ENCODE measurements at regions not wholly inside any gene's neighbourhood (a gene's known extent, or its start where the extent isn't known, plus 50 kb on each side); places are given as distances from the start of the nearest gene placed in this dataset.

GRCh38 chr5:12460493-12461261 lies 556.4 kb upstream of the CTNND2 start:
- H3K9me3 ChIP-seq (ENCODE audit: low read length): peaks cover 39% of the 10 kb centered on the region
- H3K4me1 ChIP-seq (ENCODE audit: low read length): no peaks in the 10 kb centered on the region

DNA sequence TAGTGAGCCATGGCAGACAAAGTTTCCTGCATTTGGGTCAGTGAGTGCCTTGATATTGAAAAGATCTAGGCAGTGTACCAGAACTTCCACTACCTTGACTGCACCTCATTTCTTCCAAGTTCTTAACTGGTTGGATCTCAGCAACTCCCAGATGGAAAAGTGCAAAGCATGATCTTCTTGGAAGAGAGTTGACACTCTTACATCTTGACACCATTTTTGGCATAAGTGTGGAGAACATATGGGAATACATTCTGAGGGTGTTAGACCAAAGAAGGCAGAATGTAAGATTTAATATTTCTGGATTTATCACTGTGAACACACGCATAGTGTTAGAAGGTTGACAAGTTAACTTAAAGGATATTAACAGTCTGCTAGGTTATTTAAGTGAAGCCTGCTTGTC lies 555.1 kb upstream of the CTNND2 start:
- H3K27ac ChIP-seq (ENCODE audit: low read length): no peak overlapping the region
- no peaks in the 10 kb centered on the region for H3K27me3 ChIP-seq (ENCODE audit: low read length)
- H3K4me1 ChIP-seq (ENCODE audit: low read length): no peaks in the 10 kb centered on the region
- peaks cover 39% of the 10 kb centered on the region for H3K9me3 ChIP-seq (ENCODE audit: low read length)
- H3K36me3 ChIP-seq (ENCODE audit: insufficient read depth, low read length): no peaks in the 10 kb centered on the region
- H3K79me2 ChIP-seq (ENCODE audit: low read length): no peaks in the 10 kb centered on the region
- no peak overlapping the region for H3K4me3 ChIP-seq (ENCODE audit: low read length)
- no peak overlapping the region for H3K4me2 ChIP-seq (ENCODE audit: low read depth, low read length, poor library complexity, severe bottlenecking)
- no peaks in the 10 kb centered on the region for H3K9me2 ChIP-seq (replicated peaks; ENCODE audit: insufficient read depth, low read length)
- no peak overlapping the region for H3K9ac ChIP-seq (ENCODE audit: low read length)
- DNase-seq: no peak
- no peaks in the 10 kb centered on the region for H4K20me1 ChIP-seq (ENCODE audit: insufficient read depth, low read depth, low read length)
- H2AFZ ChIP-seq (ENCODE audit: low read length): no peak overlapping the region

More at GRCh38 chr5:12460493-12461261, 556.4 kb upstream of the CTNND2 start:
- H3K9ac ChIP-seq (ENCODE audit: low read length): no peak overlapping the region
- DNase-seq: no peak
- H3K4me2 ChIP-seq (ENCODE audit: low read depth, low read length, poor library complexity, severe bottlenecking): no peak overlapping the region
- no peaks in the 10 kb centered on the region for H3K27me3 ChIP-seq (ENCODE audit: low read length)
- no peak overlapping the region for H2AFZ ChIP-seq (ENCODE audit: low read length)
- H4K20me1 ChIP-seq (ENCODE audit: insufficient read depth, low read depth, low read length): no peaks in the 10 kb centered on the region
- no peak overlapping the region for H3K27ac ChIP-seq (ENCODE audit: low read length)
- H3K36me3 ChIP-seq (ENCODE audit: insufficient read depth, low read length): no peaks in the 10 kb centered on the region
- H3K9me2 ChIP-seq (replicated peaks; ENCODE audit: insufficient read depth, low read length): no peaks in the 10 kb centered on the region
- H3K4me3 ChIP-seq (ENCODE audit: low read length): no peak overlapping the region
- no peaks in the 10 kb centered on the region for H3K79me2 ChIP-seq (ENCODE audit: low read length)

DNA sequence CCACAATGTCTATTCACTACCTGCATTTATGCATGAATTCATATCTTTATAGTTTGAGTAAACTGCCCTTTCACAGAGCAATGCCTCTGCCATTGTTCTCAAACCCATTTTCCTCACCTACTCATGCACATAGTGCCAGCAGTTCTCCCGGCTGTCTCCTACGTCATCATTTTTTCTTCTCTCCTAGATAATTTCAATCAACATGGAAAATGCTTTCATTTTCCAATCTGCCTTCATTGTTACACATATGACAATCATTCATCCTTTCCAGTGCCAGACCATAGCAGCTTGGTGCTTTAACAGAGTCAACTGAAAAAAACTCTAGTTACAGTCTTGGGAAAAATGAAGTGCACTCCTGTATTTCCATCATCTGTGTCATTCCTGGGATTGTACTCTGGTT lies 514.8 kb upstream of the CTNND2 start:
- Histone ChIP-seq H3K27ac (ENCODE audit: low read length) (no peak overlapping the region), H3K4me1 (ENCODE audit: low read length) (no peaks in the 10 kb centered on the region), H2AFZ (ENCODE audit: low read length) (no peak overlapping the region), H3K36me3 (ENCODE audit: insufficient read depth, low read length) (no peaks in the 10 kb centered on the region), H3K4me2 (ENCODE audit: low read depth, low read length, poor library complexity, severe bottlenecking) (no peak overlapping the region), H3K9ac (ENCODE audit: low read length) (no peak overlapping the region), H3K27me3 (ENCODE audit: low read length) (no peaks in the 10 kb centered on the region), H3K79me2 (ENCODE audit: low read length) (no peaks in the 10 kb centered on the region), H3K9me2 (replicated peaks; ENCODE audit: insufficient read depth, low read length) (no peaks in the 10 kb centered on the region), H3K4me3 (ENCODE audit: low read length) (no peak overlapping the region), H4K20me1 (ENCODE audit: insufficient read depth, low read depth, low read length) (no peaks in the 10 kb centered on the region), H3K9me3 (ENCODE audit: low read length) (peaks cover 23% of the 10 kb centered on the region)
- DNase-seq: no peak

DNA sequence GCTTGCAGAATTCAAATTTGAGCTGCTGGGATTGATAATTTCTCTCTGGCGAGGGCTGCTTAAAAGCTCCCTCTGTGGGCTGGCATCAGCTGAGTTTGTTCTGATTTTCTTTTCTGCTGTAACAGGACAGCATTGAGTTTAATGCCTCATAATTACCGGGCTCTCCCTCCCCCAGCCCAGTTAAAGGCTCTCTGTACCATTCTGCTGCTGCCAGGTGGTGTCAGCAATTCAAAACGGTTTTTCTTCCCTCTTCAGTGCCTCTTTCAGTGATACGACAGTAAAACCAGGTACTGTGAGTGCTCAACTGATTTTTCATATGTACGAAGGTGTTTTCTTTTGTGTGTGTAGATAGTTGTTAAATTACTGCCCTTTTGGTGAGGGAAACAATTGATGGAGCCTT lies 509.3 kb upstream of the CTNND2 start:
- Histone ChIP-seq H3K4me2 (ENCODE audit: low read depth, low read length, poor library complexity, severe bottlenecking) (no peak overlapping the region), H3K9ac (ENCODE audit: low read length) (no peak overlapping the region), H3K9me2 (replicated peaks; ENCODE audit: insufficient read depth, low read length) (no peaks in the 10 kb centered on the region), H3K9me3 (ENCODE audit: low read length) (peaks cover 27% of the 10 kb centered on the region), H2AFZ (ENCODE audit: low read length) (no peak overlapping the region), H3K79me2 (ENCODE audit: low read length) (no peaks in the 10 kb centered on the region), H3K4me3 (ENCODE audit: low read length) (no peak overlapping the region), H3K36me3 (ENCODE audit: insufficient read depth, low read length) (no peaks in the 10 kb centered on the region), H4K20me1 (ENCODE audit: insufficient read depth, low read depth, low read length) (no peaks in the 10 kb centered on the region), H3K4me1 (ENCODE audit: low read length) (no peaks in the 10 kb centered on the region), H3K27ac (ENCODE audit: low read length) (no peak overlapping the region), H3K27me3 (ENCODE audit: low read length) (no peaks in the 10 kb centered on the region)
- no peak for DNase-seq

GRCh38 chr5:12413075-12413474 lies 508.8 kb upstream of the CTNND2 start:
- Histone ChIP-seq H2AFZ (ENCODE audit: low read length) (no peak overlapping the region), H3K4me2 (ENCODE audit: low read depth, low read length, poor library complexity, severe bottlenecking) (no peak overlapping the region), H3K4me3 (ENCODE audit: low read length) (no peak overlapping the region), H3K79me2 (ENCODE audit: low read length) (no peaks in the 10 kb centered on the region), H3K27ac (ENCODE audit: low read length) (no peak overlapping the region), H3K9ac (ENCODE audit: low read length) (no peak overlapping the region), H3K27me3 (ENCODE audit: low read length) (no peaks in the 10 kb centered on the region), H3K4me1 (ENCODE audit: low read length) (no peaks in the 10 kb centered on the region), H3K9me3 (ENCODE audit: low read length) (peaks cover 28% of the 10 kb centered on the region), H3K9me2 (replicated peaks; ENCODE audit: insufficient read depth, low read length) (no peaks in the 10 kb centered on the region), H3K36me3 (ENCODE audit: insufficient read depth, low read length) (no peaks in the 10 kb centered on the region), H4K20me1 (ENCODE audit: insufficient read depth, low read depth, low read length) (no peaks in the 10 kb centered on the region)
- no peak for DNase-seq

DNA sequence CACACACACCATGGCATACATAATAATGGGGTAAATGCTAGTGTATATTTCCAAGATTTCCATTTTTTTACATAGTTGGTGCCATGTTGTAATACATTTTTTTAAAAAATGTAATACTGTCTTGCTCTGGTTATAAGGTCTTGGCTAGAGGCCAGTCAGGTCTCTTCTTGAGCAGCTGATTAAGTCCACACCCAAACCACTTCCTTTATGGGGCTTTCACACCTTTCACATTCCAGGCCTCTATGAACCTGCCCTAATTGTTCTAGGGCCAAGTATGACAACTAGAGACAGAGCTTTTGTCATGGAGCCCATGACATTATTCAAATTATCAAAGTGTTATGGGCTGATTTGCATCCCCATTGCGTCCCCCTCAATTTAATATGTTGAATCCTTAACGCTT lies 495.6 kb upstream of the CTNND2 start:
- Histone ChIP-seq H3K9me3 (ENCODE audit: low read length) (peaks cover 16% of the 10 kb centered on the region; the same call in 1 of the 2 replicates), H3K9ac (ENCODE audit: low read length) (no peak overlapping the region), H3K79me2 (ENCODE audit: low read length) (no peaks in the 10 kb centered on the region), H3K4me1 (ENCODE audit: low read length) (no peaks in the 10 kb centered on the region), H3K36me3 (ENCODE audit: insufficient read depth, low read length) (no peaks in the 10 kb centered on the region), H3K4me2 (ENCODE audit: low read depth, low read length, poor library complexity, severe bottlenecking) (no peak overlapping the region), H3K4me3 (ENCODE audit: low read length) (no peak overlapping the region), H3K27me3 (ENCODE audit: low read length) (no peaks in the 10 kb centered on the region), H2AFZ (ENCODE audit: low read length) (no peak overlapping the region), H3K9me2 (replicated peaks; ENCODE audit: insufficient read depth, low read length) (no peaks in the 10 kb centered on the region), H4K20me1 (ENCODE audit: insufficient read depth, low read depth, low read length) (no peaks in the 10 kb centered on the region), H3K27ac (ENCODE audit: low read length) (no peak overlapping the region)
- DNase-seq: no peak

- no peak overlapping the region for H3K4me3 ChIP-seq (ENCODE audit: low read length)
- no peak overlapping the region for H3K9ac ChIP-seq (ENCODE audit: low read length)
- no peaks in the 10 kb centered on the region for H3K27me3 ChIP-seq (ENCODE audit: low read length)
- H3K79me2 ChIP-seq (ENCODE audit: low read length): no peaks in the 10 kb centered on the region
- H3K4me1 ChIP-seq (ENCODE audit: low read length): no peaks in the 10 kb centered on the region
- H3K9me3 ChIP-seq (ENCODE audit: low read length): peaks cover 20% of the 10 kb centered on the region
- H4K20me1 ChIP-seq (ENCODE audit: insufficient read depth, low read depth, low read length): no peaks in the 10 kb centered on the region
- no peak overlapping the region for H3K4me2 ChIP-seq (ENCODE audit: low read depth, low read length, poor library complexity, severe bottlenecking)
- no peaks in the 10 kb centered on the region for H3K9me2 ChIP-seq (replicated peaks; ENCODE audit: insufficient read depth, low read length)
- H3K27ac ChIP-seq (ENCODE audit: low read length): no peak overlapping the region
- DNase-seq: no peak
- no peaks in the 10 kb centered on the region for H3K36me3 ChIP-seq (ENCODE audit: insufficient read depth, low read length)
- H2AFZ ChIP-seq (ENCODE audit: low read length): no peak overlapping the region
Observed at GRCh38 chr5:12392246-12392645, 488.0 kb upstream of the CTNND2 start.

GRCh38 chr5:12385095-12385494 lies 480.8 kb upstream of the CTNND2 start:
- Histone ChIP-seq H3K9ac (ENCODE audit: low read length) (no peak overlapping the region), H3K9me3 (ENCODE audit: low read length) (peaks cover 31% of the 10 kb centered on the region), H3K36me3 (ENCODE audit: insufficient read depth, low read length) (no peaks in the 10 kb centered on the region), H3K4me3 (ENCODE audit: low read length) (no peak overlapping the region), H3K9me2 (replicated peaks; ENCODE audit: insufficient read depth, low read length) (no peaks in the 10 kb centered on the region), H2AFZ (ENCODE audit: low read length) (no peak overlapping the region), H3K79me2 (ENCODE audit: low read length) (no peaks in the 10 kb centered on the region), H3K4me1 (ENCODE audit: low read length) (no peaks in the 10 kb centered on the region), H4K20me1 (ENCODE audit: insufficient read depth, low read depth, low read length) (no peaks in the 10 kb centered on the region), H3K4me2 (ENCODE audit: low read depth, low read length, poor library complexity, severe bottlenecking) (no peak overlapping the region), H3K27ac (ENCODE audit: low read length) (no peak overlapping the region), H3K27me3 (ENCODE audit: low read length) (no peaks in the 10 kb centered on the region)
- no peak for DNase-seq

All from Karpas-422 (cell line).